H9 (cell line): ENCODE measurements at regions not wholly inside any gene's neighbourhood (a gene's known extent, or its start where the extent isn't known, plus 50 kb on each side); places are given as distances from the start of the nearest gene placed in this dataset.

Source experiments
- DNase-seq: peaks from one replicate; pipeline ENCODE4 v3.0.0-alpha.2; 2017
- H2AFZ ChIP-seq: one replicate; pipeline ENCODE4 v1.6.1; 2013; ENCODE audit warnings: mild to moderate bottlenecking, low read length, control low read depth, moderate library complexity
- H2AK5ac ChIP-seq: 2 replicates; pipeline ENCODE4 v1.6.1; 2013; ENCODE audit warnings: low read length, control low read depth, mixed read lengths; ENCODE audit not compliant: insufficient read length
- H2BK120ac ChIP-seq: one replicate; pipeline ENCODE4 v1.6.1; 2013; ENCODE audit warnings: low read depth, mild to moderate bottlenecking, low read length, control low read depth, inconsistent platforms; ENCODE audit not compliant: poor library complexity, severe bottlenecking
- H2BK12ac ChIP-seq: 2 replicates; pipeline ENCODE4 v1.6.1; 2013; ENCODE audit warnings: low read length, control low read depth, mixed read lengths, low read depth; ENCODE audit not compliant: insufficient read length
- H2BK15ac ChIP-seq: 2 replicates; pipeline ENCODE4 v1.6.1; 2013; ENCODE audit warnings: low read depth, low read length, control low read depth
- H2BK20ac ChIP-seq: one replicate; pipeline ENCODE4 v1.6.1; 2013; ENCODE audit warnings: low read depth, mild to moderate bottlenecking, low read length, control low read depth, inconsistent platforms; ENCODE audit not compliant: poor library complexity, severe bottlenecking
- H2BK5ac ChIP-seq: 2 replicates; pipeline ENCODE4 v1.6.1; 2013; ENCODE audit warnings: low read length, control low read depth, mixed read lengths; ENCODE audit not compliant: insufficient read length
- H3K14ac ChIP-seq: 2 replicates; pipeline ENCODE4 v1.6.1; 2013; ENCODE audit warnings: low read length, control low read depth; ENCODE audit not compliant: insufficient read depth
- H3K18ac ChIP-seq: 2 replicates; pipeline ENCODE4 v1.6.1; 2013; ENCODE audit warnings: low read depth, mild to moderate bottlenecking, mixed read lengths, low read length, control low read depth; ENCODE audit not compliant: insufficient read length
- H3K23ac ChIP-seq: 2 replicates; pipeline ENCODE4 v1.6.1; 2013; ENCODE audit warnings: low read length, control low read depth, mixed read lengths, low read depth; ENCODE audit not compliant: insufficient read length
- H3K23me2 ChIP-seq: 2 replicates; pipeline ENCODE4 v1.6.1; 2013; ENCODE audit warnings: low read depth, mild to moderate bottlenecking, mixed read lengths, low read length, control low read depth; ENCODE audit not compliant: insufficient read length, poor library complexity, severe bottlenecking
- H3K27ac ChIP-seq: 2 replicates; pipeline ENCODE4 v1.5.1; 2013; ENCODE audit warnings: low read length, control low read depth, mixed read lengths, low read depth; ENCODE audit not compliant: insufficient read length
- H3K27me3 ChIP-seq: 2 replicates; pipeline ENCODE4 v1.6.1; 2013; ENCODE audit warnings: low read length, control low read depth, inconsistent platforms; ENCODE audit not compliant: insufficient read depth
- H3K4ac ChIP-seq: 2 replicates; pipeline ENCODE4 v1.6.1; 2013; ENCODE audit warnings: low read depth, mild to moderate bottlenecking, control low read depth, inconsistent platforms, low read length, moderate library complexity
- H3K4me1 ChIP-seq: 2 replicates; pipeline ENCODE4 v1.6.1; 2013; ENCODE audit warnings: low read length, control low read depth, inconsistent platforms; ENCODE audit not compliant: insufficient read depth
- H3K4me2 ChIP-seq: 2 replicates; pipeline ENCODE4 v1.6.1; 2013; ENCODE audit warnings: low read length, control low read depth, mixed read lengths; ENCODE audit not compliant: insufficient read length, insufficient read depth
- H3K56ac ChIP-seq: 2 replicates; pipeline ENCODE4 v1.6.1; 2013; ENCODE audit warnings: low read depth, mild to moderate bottlenecking, mixed read lengths, low read length, control low read depth; ENCODE audit not compliant: insufficient read length
- H3K79me1 ChIP-seq: 2 replicates; pipeline ENCODE4 v1.6.1; 2013; ENCODE audit warnings: low read depth, mild to moderate bottlenecking, moderate library complexity, low read length, control low read depth, inconsistent platforms; ENCODE audit not compliant: insufficient read depth, poor library complexity, severe bottlenecking
- H3K79me2 ChIP-seq: 2 replicates; pipeline ENCODE4 v1.6.1; 2013; ENCODE audit warnings: low read length, control low read depth, inconsistent platforms; ENCODE audit not compliant: insufficient read depth
- H3K9ac ChIP-seq: 2 replicates; pipeline ENCODE4 v1.6.1; 2013; ENCODE audit warnings: low read length, control low read depth, mixed read lengths; ENCODE audit not compliant: insufficient read length; ENCODE audit errors: extremely low read depth
- H3K9me3 ChIP-seq: one replicate; pipeline ENCODE4 v1.6.1; 2013; ENCODE audit warnings: low read depth, low read length, inconsistent platforms; ENCODE audit not compliant: control insufficient read depth
- H3T11ph ChIP-seq: one replicate; pipeline ENCODE4 v1.6.1; 2013; ENCODE audit warnings: mild to moderate bottlenecking, low read length, control low read depth, inconsistent platforms
- H4K20me1 ChIP-seq: one replicate; pipeline ENCODE4 v1.6.1; 2013; ENCODE audit not compliant: control insufficient read depth, insufficient read length, insufficient read depth
- H4K5ac ChIP-seq: 2 replicates; pipeline ENCODE4 v1.6.1; 2013; ENCODE audit warnings: low read depth, mild to moderate bottlenecking, mixed read lengths, low read length, control low read depth; ENCODE audit not compliant: insufficient read length
- H4K8ac ChIP-seq: replicated peaks from 2 replicates; pipeline ENCODE4 v1.6.1; 2013; ENCODE audit warnings: low read length, control low read depth, mixed read lengths, low read depth; ENCODE audit not compliant: insufficient read length
- H4K91ac ChIP-seq: 2 replicates; pipeline ENCODE4 v1.6.1; 2013; ENCODE audit warnings: low read depth, mild to moderate bottlenecking, moderate library complexity, mixed read lengths, low read length, control low read depth; ENCODE audit not compliant: insufficient read length
- H3K27ac Mint-ChIP-seq, 3 experiments: 2 replicates in 2 of 3; 3 replicates in 1 of 3; pipeline ENCODE4 v1.8.0; 2020 to 2021; ENCODE audit warnings: mixed read lengths in 3 of 3, mild to moderate bottlenecking in 1 of 3, moderate library complexity in 1 of 3
- H3K27me3 Mint-ChIP-seq: 2 replicates; pipeline ENCODE4 v1.8.0; 2021; ENCODE audit warnings: low read depth, mild to moderate bottlenecking, moderate library complexity, mixed read lengths
- H3K36me3 Mint-ChIP-seq, 3 experiments: 2 replicates in 2 of 3; 3 replicates in 1 of 3; pipeline ENCODE4 v1.8.0; 2020 to 2021; ENCODE audit warnings: low read depth in 3 of 3, mixed read lengths in 3 of 3; ENCODE audit not compliant: insufficient read depth in 1 of 3
- H3K4me1 Mint-ChIP-seq, 2 experiments: 2 replicates each; pipeline ENCODE4 v1.8.0; 2020; ENCODE audit warnings: mixed read lengths in 2 of 2
- H3K4me3 Mint-ChIP-seq, 2 experiments: 2 replicates in 1 of 2; 3 replicates in 1 of 2; pipeline ENCODE4 v1.8.0; 2020 to 2021; ENCODE audit warnings: mild to moderate bottlenecking in 2 of 2, mixed read lengths in 2 of 2, moderate library complexity in 1 of 2
- H3K9me3 Mint-ChIP-seq, 2 experiments: 2 replicates in 1 of 2; 3 replicates in 1 of 2; pipeline ENCODE4 v1.8.0; 2020; ENCODE audit warnings: mild to moderate bottlenecking in 2 of 2, mixed read lengths in 2 of 2, moderate library complexity in 1 of 2
- WGBS: extraction: QIAGEN DNeasy Blood & Tissue Kit; methylation state at CpG from one replicate; pipeline ENCODE4 v1.1.7; 2013; ENCODE audit warnings: missing lambda C conversion rate, low lambda C conversion rate, mixed read lengths; ENCODE audit not compliant: insufficient read length; ENCODE audit errors: extremely low coverage; 5-methylcytosine and 5-hydroxymethylcytosine counted together
- TF ChIP-seq, protein P1 (sequence below): fragments of 200-600 bp; sonication (generic); conservative IDR thresholded peaks from 3 replicates; pipeline ENCODE4 v1.8.0; 2021; ENCODE audit warnings: antibody characterized with exemption, mild to moderate bottlenecking

DNA sequence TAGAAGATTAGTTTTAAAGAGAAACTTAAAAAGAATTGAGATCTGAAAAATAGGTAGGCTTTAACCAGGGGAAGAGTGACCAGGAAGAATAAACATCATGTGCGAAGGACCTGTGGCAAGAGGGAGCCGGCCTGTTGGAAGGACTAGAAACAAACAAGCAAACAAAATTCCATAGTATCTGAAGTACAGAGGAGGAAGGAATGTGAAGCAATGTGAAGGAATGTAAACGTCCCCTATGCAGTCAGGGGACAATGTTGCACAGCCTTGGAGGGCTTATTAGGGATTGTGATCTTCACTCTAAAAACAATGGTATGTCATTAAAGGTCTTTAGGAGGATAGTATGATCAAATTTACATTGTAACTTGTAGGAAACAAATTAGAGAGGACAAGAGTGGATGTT, 84.4 kb upstream of the PLCL2 start:
- Histone ChIP-seq H3K56ac (no peak overlapping the region), H3K4me2 (no peak overlapping the region), H3K23me2 (no peaks in the 10 kb centered on the region), H3K23ac (no peak overlapping the region), H3K27ac (no peak overlapping the region), H4K5ac (no peak overlapping the region), H2BK12ac (no peak overlapping the region), H4K20me1 (no peaks in the 10 kb centered on the region), H3K4ac (no peak overlapping the region), H2AFZ (no peak overlapping the region), H3K14ac (no peak overlapping the region), H2BK120ac (no peak overlapping the region), H2BK20ac (no peak overlapping the region), H3T11ph (no peak overlapping the region), H4K91ac (no peak overlapping the region), H3K4me1 (0 out of 2 replicates have a peak, but pooled peaks cover 4% of the 10 kb centered on the region), H3K18ac (no peak overlapping the region), H2BK5ac (no peak overlapping the region), H2BK15ac (no peak overlapping the region), H4K8ac (no peak overlapping the region), H3K9ac (no peak overlapping the region), H2AK5ac (no peak overlapping the region), H3K79me2 (no peaks in the 10 kb centered on the region), H3K27me3 (no peaks in the 10 kb centered on the region), H3K9me3 (no peaks in the 10 kb centered on the region), H3K79me1 (no peaks in the 10 kb centered on the region)
- peaks cover 3% of the 10 kb centered on the region for H3K27me3 Mint-ChIP-seq
- WGBS: no CpG with 5 or more reads among the region's 3 CpGs
- no peak overlapping the region for H3K4me3 Mint-ChIP-seq
- DNase-seq: no peak
- peaks cover 15 to 28% of the 10 kb centered on the region in 2 experiments for H3K4me1 Mint-ChIP-seq
- H3K9me3 Mint-ChIP-seq: peaks cover 3% of the 10 kb centered on the region in 2 experiments; a peak in 3 of 5 replicates
- peaks cover 3 to 23% (median 4%) of the 10 kb centered on the region in 3 experiments; a peak in 5 of 7 replicates for H3K36me3 Mint-ChIP-seq
- TF ChIP-seq, protein P1, sequence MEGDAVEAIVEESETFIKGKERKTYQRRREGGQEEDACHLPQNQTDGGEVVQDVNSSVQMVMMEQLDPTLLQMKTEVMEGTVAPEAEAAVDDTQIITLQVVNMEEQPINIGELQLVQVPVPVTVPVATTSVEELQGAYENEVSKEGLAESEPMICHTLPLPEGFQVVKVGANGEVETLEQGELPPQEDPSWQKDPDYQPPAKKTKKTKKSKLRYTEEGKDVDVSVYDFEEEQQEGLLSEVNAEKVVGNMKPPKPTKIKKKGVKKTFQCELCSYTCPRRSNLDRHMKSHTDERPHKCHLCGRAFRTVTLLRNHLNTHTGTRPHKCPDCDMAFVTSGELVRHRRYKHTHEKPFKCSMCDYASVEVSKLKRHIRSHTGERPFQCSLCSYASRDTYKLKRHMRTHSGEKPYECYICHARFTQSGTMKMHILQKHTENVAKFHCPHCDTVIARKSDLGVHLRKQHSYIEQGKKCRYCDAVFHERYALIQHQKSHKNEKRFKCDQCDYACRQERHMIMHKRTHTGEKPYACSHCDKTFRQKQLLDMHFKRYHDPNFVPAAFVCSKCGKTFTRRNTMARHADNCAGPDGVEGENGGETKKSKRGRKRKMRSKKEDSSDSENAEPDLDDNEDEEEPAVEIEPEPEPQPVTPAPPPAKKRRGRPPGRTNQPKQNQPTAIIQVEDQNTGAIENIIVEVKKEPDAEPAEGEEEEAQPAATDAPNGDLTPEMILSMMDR: no peak
- peak overlapping the region in 2 of 3 experiments; percentile 5 to 21; a peak in 2 of 7 replicates for H3K27ac Mint-ChIP-seq
